LoVo (cell line): ENCODE measurements at regions not wholly inside any gene's neighbourhood (a gene's known extent, or its start where the extent isn't known, plus 50 kb on each side); places are given as distances from the start of the nearest gene placed in this dataset.

Experiments used
- DNase-seq: peaks from one replicate; pipeline ENCODE4 v3.0.0-alpha.2; 2016; ENCODE audit warnings: low spot score

DNA sequence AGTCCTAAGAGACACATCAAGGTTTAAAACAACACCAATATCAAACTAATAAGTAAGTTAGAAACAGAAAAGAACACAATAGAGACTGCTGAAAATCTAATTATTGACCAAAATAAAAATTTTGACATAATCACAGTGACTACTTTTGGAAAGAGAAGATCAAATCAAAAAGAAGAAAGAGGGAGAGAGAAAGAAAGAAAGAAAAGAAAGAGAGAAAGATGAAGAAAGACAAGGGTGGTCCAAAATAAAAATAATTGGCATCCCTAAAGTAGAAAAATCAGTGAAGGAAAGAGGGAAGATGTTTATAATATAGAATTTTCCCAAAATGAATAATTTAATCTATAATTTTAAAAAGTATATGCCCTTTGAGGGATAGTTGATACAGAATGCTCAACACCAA is 118.8 kb upstream of the VIPR2 start:
- DNase-seq = no peak

- DNase-seq = no peak
Measured at GRCh38 chr7:159253657-159254056, 109.0 kb upstream of the VIPR2 start.

DNA sequence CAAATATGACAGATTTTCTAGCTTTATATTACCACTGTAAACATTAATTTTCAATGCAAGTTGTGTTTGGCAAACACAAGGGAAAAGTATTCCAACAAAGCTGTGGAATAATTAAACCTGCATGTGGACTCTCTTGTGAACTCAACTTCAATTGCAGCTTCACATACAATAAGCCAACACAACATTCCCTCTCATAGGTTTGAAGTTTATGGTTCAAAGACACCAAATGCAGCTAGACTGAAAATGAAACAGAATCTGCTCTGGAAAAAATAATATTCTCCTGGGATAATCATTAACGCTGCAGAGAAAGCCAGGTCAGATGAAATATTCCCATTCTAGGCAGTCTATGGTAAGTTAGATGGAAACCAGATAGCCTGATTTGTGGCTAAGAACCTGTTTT is 105.8 kb upstream of the VIPR2 start:
- DNase-seq = no peak

GRCh38 chr7:159249671-159250070 is 105.0 kb upstream of the VIPR2 start:
- DNase-seq = no peak

DNA sequence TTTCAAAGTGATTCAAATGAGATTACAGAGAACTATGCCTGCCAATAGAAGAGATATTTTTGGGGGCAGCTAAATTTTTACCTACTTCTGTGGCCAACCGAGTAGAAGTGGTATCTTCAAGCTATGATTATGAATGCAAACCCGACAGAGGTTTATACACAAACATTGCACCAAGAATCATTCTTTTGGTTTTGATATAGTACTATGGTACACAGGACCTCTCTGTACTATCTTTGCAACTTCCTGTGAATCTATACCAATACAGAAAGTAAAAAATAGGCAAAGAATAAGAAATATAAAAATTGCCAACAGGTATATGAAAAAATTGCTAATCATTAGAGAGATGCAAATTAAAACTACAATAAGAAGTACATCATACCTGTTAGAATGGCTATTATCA is 103.2 kb upstream of the VIPR2 start:
- no peak for DNase-seq

- DNase-seq = no peak
Measured at GRCh38 chr7:159246702-159247480, 102.2 kb upstream of the VIPR2 start.

- DNase-seq = no peak
Measured at GRCh38 chr7:159240962-159241361, 96.3 kb upstream of the VIPR2 start.

DNA sequence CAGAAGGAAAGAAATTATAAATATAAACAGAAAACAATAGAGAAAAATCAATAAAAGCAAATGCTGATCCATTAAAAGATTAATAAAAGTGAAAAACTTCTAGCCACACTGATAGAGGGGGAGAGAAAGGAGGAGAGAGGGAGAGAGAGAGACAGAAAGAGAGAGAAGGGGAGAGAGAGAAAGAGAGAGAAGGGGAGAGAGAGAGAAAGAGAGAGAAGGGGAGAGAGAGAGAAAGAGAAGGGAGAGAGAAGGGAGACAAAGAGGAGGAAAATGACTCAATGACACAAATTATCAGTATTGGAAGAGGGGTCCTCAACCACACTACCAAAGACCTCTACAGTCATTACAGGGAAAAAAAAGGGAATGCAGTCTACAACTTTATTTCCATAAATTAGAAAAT is 94.4 kb upstream of the VIPR2 start:
- DNase-seq = no peak

DNA sequence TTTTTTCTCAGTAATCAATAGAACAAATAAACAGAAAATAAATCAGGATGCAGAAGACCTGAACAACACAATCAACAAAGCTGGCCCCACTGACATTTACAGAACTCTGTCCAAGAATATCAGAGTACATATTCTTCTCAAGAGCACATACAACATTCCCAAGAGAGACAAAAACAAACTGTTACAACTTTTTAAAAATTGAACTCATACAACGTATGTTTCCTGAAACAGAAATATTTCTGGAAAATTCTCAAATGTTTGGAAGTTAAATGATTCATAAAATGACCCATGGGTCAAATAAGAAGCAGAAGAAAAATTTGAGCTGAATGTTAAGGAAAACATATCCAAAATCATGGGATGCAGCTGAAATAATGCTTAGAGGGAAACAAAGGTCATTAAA is 93.9 kb upstream of the VIPR2 start:
- no peak for DNase-seq

- no peak for DNase-seq
Measured at GRCh38 chr7:159237022-159237653, 92.5 kb upstream of the VIPR2 start.

DNA sequence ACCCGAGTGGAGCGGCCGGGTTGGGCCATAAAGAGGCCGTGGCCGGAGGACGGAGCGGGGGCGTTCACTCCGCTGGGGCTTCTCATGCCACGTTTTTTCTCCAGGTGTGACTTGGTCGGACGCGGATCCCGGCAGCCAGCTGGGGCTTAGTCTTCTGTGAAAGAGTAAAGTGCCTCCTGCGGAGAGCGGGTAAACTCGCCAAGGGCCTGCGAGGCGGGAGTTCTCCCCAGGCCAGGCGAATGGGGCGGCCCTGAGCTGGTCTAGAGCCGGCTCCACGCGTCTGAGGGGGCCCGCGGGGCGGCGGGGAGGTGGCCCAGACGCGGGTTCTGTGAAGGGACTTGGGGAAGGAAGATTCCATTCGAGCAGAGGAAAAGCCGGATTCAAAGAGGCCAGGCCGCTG is 86.3 kb upstream of the VIPR2 start:
- no peak for DNase-seq

DNA sequence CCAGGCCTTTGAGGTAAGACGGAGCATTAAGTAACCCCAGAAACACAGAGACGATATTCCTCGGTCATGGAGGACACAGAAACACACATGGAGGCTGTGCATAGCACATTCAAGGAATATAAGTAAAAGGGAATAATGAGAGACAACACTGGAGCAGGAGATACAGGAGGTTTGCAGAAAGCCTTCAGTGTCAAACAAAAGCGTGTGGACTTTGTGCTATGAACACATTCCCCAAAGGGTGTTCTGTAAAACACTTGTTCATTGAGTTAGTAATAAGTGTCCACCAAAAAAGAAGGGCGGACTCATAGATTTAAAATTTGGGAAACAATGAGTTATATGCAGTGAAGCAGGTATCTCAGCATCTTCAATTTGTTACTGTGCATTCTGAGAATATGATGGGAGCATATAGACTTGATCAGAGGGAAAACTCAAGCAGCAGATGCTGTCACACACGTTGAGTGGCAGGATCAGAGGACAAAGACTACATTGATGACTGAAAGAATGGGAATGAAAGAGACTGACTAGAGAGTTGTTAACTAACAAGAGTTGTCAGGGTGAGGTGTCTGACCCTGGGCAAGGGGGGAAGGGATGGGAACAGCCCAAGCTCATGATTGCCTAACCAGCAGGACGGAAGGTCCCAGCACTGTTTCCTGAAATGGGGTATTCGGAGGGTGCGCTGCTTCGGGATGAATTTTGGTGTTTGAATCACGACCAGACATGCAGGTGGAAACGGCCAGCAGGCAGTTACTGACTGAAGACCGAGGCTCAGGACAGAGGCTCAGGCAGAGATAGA is 85.2 kb upstream of the VIPR2 start:
- no peak for DNase-seq

GRCh38 chr7:159227433-159227832 is 82.8 kb upstream of the VIPR2 start:
- DNase-seq = peak; percentile 41

DNA sequence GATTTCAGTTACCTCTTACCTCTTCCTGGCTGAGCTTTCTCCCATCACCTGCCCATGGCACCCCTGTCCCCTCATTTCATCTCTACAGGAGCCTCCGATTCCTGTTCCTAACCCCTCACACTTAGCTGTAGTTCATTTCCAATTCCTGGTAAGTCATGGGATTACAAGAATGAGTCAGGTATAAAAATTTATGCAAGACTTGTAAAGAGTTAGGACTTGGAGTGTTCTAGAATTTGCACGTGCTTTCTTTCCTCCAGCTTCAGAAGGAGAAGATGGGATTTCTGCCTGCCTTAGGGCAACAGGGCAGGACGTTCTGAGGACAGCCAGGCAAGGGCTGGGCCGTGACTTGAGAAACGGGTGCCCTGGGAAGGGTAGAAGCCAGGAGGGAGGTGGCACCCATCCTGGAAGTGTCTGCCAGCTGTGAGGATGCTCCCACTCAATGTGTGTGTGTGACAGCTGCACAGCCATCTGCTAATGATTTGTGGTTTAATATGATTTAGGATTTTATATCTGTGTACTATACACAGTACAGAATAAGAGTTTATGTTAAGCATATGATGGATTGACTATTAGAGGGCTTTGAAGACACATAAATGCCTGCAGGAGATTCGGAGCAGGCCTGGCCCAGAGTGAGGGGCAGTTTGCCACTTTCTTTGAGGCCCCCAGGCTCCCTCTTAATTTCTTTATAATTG is 81.5 kb upstream of the VIPR2 start:
- no peak for DNase-seq

DNA sequence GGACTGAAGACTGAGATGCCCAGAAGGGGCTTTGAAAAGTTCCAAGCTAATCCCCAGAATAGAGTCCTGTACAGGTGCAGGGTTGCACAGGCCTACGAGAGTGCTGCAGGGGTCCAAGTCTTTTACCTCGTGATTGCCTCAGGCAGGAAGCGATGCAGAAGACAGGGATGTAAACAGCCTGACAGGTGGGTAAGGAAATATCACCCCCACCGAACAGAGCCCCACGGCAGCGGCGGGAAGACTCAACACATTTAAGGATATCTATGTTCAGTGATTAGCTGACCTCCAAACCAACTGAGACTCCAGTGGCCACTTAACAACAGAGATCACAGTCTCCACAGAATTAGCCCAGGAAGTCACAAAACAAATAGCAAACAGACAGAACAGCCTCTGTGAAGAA is 73.9 kb upstream of the VIPR2 start:
- DNase-seq = no peak

- peak; percentile 9 for DNase-seq
Measured at GRCh38 chr7:159218170-159218569, 73.5 kb upstream of the VIPR2 start.

- DNase-seq = no peak
Measured at GRCh38 chr7:159215076-159215475, 70.4 kb upstream of the VIPR2 start.

- no peak for DNase-seq
Measured at GRCh38 chr7:159213253-159213652, 68.6 kb upstream of the VIPR2 start.

DNA sequence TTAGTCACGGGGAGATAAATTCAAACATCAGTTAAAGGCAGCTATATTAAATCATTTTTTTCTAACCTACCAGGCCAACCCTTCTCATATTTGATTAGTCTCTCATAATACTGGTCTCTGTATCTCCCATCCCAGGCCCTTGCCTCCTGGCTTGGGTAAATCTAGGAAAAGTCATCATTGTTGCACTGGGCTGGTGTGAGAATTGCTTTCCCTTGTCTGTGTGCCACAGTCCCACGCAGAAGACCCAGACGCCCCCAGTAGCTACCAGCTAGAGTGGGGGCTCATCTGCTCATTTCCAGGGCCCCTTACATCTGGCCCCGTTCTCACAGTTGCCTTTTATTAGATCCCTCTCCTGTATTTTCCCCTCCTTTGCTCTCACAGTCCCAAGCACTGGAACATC is 67.6 kb upstream of the VIPR2 start:
- no peak for DNase-seq

DNA sequence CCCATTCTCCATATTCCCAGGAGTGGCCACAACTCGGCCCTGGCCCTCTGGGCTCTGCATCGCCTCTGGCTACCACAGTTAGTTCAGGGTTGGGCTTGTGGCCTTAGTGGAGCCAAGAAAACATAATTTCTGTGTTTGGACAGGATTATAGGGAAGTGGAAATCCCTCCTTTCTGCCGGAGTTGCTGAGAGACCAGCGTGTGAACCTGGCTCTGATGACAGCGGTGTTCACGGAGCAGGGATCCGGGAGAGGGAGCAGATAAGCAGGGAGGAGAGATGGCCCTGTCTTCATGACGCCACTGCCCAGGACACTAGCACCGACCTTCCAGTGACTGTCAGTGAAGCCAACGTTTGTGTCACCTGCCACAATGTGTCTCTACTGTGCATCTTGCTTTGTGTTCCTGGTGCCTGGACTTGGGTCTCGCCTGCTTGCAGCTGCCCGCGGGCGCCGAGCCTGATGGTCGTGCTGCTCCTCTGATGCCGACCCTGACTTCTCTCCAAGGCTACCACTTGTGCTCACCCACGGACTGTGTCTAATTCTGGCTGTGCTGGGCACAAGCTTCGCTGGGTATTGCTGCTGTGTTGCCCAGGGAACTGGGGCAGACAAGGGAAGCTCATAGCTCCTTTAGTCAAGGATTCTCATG is 67.0 kb upstream of the VIPR2 start:
- DNase-seq = no peak

GRCh38 chr7:159210581-159211235 is 66.0 kb upstream of the VIPR2 start:
- DNase-seq = no peak

GRCh38 chr7:159209429-159209828 is 64.8 kb upstream of the VIPR2 start:
- no peak for DNase-seq
